ENCODE measurements at regions not wholly inside any gene's neighbourhood (a gene's known extent, or its start where the extent isn't known, plus 50 kb on each side); places are given as distances from the start of the nearest gene placed in this dataset.

- TF ChIP-seq EZH2phosphoT487 (IDR thresholded peaks at IDR 0.05; ENCODE audit: borderline replicate concordance, low read depth, low read length) (no peak), CTCF (conservative IDR thresholded peaks at IDR 0.05; ENCODE audit: low read length) (no peak)
- H3K27ac ChIP-seq (ENCODE audit: low read depth, low read length, poor library complexity, severe bottlenecking), result no peak overlapping the region
- no peak overlapping the region for H3K4me3 ChIP-seq (ENCODE audit: low read depth, low read length, poor library complexity, severe bottlenecking)
- CTCF ChIA-PET (ENCODE audit: unreplicated experiment), result no interaction called here
- POLR2A ChIA-PET, result no interaction called here
- H4K20me1 ChIP-seq (ENCODE audit: insufficient read depth, low read length), result no peaks in the 10 kb centered on the region
- no peaks in the 10 kb centered on the region for H3K9me2 ChIP-seq (ENCODE audit: insufficient read depth, low read length)
- no peaks in the 10 kb centered on the region for H3K4me1 ChIP-seq (ENCODE audit: insufficient read depth, low read length, poor library complexity, severe bottlenecking)
- H3K4me2 ChIP-seq (ENCODE audit: low read length), result no peak overlapping the region
- no TSS peak for BruUV-seq (replicated peaks)
- H3K9me3 ChIP-seq (ENCODE audit: low read length), result no peaks in the 10 kb centered on the region
- H3K79me2 ChIP-seq (ENCODE audit: insufficient read depth, low read depth, low read length), result no peaks in the 10 kb centered on the region
- no peak for DNase-seq (ENCODE audit: low spot score)
- H3K36me3 ChIP-seq (ENCODE audit: insufficient read depth, low read length), result no peaks in the 10 kb centered on the region
- intact Hi-C loops (cut with micrococcal nuclease; ENCODE audit: unreplicated experiment), result no loop called here
- H2AFZ ChIP-seq (ENCODE audit: low read length), result no peak overlapping the region
Measured at GRCh38 chr4:128516301-128516969, 228.8 kb upstream of the PGRMC2 start.

GRCh38 chr4:128513664-128514484, 226.3 kb upstream of the PGRMC2 start:
- Histone ChIP-seq H3K9me3 (ENCODE audit: low read length) (no peaks in the 10 kb centered on the region), H3K9me2 (ENCODE audit: insufficient read depth, low read length) (no peaks in the 10 kb centered on the region), H3K36me3 (ENCODE audit: insufficient read depth, low read length) (no peaks in the 10 kb centered on the region), H3K27ac (ENCODE audit: low read depth, low read length, poor library complexity, severe bottlenecking) (no peak overlapping the region), H4K20me1 (ENCODE audit: insufficient read depth, low read length) (no peaks in the 10 kb centered on the region; the same call in 1 of the 2 replicates), H3K79me2 (ENCODE audit: insufficient read depth, low read depth, low read length) (no peaks in the 10 kb centered on the region), H2AFZ (ENCODE audit: low read length) (no peak overlapping the region), H3K4me1 (ENCODE audit: insufficient read depth, low read length, poor library complexity, severe bottlenecking) (no peaks in the 10 kb centered on the region), H3K4me3 (ENCODE audit: low read depth, low read length, poor library complexity, severe bottlenecking) (no peak overlapping the region), H3K4me2 (ENCODE audit: low read length) (peak overlapping the region; percentile 4; the same call in 1 of the 2 replicates)
- BruUV-seq (replicated peaks), result no TSS peak
- ChIA-PET POLR2A (interaction anchor here (0.6 kb wide), 1 partner anchor 266 kb away, joined by 3 read pairs; no protein-coding TSS in a partner anchor), CTCF (ENCODE audit: unreplicated experiment) (no interaction called here)
- no peak for DNase-seq (ENCODE audit: low spot score)
- intact Hi-C loops (cut with micrococcal nuclease; ENCODE audit: unreplicated experiment), result no loop called here
- no peak for TF ChIP-seq CTCF (conservative IDR thresholded peaks at IDR 0.05; ENCODE audit: low read length)
- TF ChIP-seq EZH2phosphoT487 (IDR thresholded peaks at IDR 0.05; ENCODE audit: borderline replicate concordance, low read depth, low read length), result no peak
